ENCODE measurements at regions not wholly inside any gene's neighbourhood (a gene's known extent, or its start where the extent isn't known, plus 50 kb on each side); places are given as distances from the start of the nearest gene placed in this dataset.

- TF ChIP-seq, protein P1, sequence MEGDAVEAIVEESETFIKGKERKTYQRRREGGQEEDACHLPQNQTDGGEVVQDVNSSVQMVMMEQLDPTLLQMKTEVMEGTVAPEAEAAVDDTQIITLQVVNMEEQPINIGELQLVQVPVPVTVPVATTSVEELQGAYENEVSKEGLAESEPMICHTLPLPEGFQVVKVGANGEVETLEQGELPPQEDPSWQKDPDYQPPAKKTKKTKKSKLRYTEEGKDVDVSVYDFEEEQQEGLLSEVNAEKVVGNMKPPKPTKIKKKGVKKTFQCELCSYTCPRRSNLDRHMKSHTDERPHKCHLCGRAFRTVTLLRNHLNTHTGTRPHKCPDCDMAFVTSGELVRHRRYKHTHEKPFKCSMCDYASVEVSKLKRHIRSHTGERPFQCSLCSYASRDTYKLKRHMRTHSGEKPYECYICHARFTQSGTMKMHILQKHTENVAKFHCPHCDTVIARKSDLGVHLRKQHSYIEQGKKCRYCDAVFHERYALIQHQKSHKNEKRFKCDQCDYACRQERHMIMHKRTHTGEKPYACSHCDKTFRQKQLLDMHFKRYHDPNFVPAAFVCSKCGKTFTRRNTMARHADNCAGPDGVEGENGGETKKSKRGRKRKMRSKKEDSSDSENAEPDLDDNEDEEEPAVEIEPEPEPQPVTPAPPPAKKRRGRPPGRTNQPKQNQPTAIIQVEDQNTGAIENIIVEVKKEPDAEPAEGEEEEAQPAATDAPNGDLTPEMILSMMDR (IDR thresholded peaks at IDR 0.05) = no peak
- TF ChIP-seq POLR2A (IDR thresholded peaks at IDR 0.05) = no peak
Observed at GRCh38 chr13:64627654-64628053, 2602.5 kb downstream of the PCDH9 start.
